Parathyroid adenoma (tissue), 2 donors: ENCODE measurements at regions not wholly inside any gene's neighbourhood (a gene's known extent, or its start where the extent isn't known, plus 50 kb on each side); places are given as distances from the start of the nearest gene placed in this dataset.

Source experiments
- H2AFZ ChIP-seq: fragments of 300-600 bp; sonication (generic); one replicate; pipeline ENCODE4 v1.7.0; 2017; ENCODE audit warnings: antibody characterized with exemption, mild to moderate bottlenecking
- H3K27ac ChIP-seq: fragments of 300-600 bp; sonication (generic); one replicate; pipeline ENCODE4 v1.7.0; 2017
- H3K27me3 ChIP-seq: fragments of 300-600 bp; sonication (generic); one replicate; pipeline ENCODE4 v1.7.0; 2017; ENCODE audit warnings: low read length; ENCODE audit not compliant: control insufficient read depth, insufficient read depth
- H3K36me3 ChIP-seq: fragments of 300-600 bp; sonication (generic); one replicate; pipeline ENCODE4 v1.7.0; 2017; ENCODE audit warnings: low read length; ENCODE audit not compliant: control insufficient read depth, insufficient read depth
- H3K4me1 ChIP-seq: fragments of 300-600 bp; sonication (generic); one replicate; pipeline ENCODE4 v1.7.0; 2017; ENCODE audit warnings: control low read depth
- H3K4me2 ChIP-seq: fragments of 300-600 bp; sonication (generic); one replicate; pipeline ENCODE4 v1.7.0; 2017; ENCODE audit warnings: low read length
- H3K4me3 ChIP-seq: fragments of 300-600 bp; sonication (generic); one replicate; pipeline ENCODE4 v1.7.0; 2017; ENCODE audit warnings: low read depth, low read length
- H3K79me2 ChIP-seq: fragments of 300-600 bp; sonication (generic); one replicate; pipeline ENCODE4 v1.7.0; 2017; ENCODE audit warnings: control low read depth
- H3K9ac ChIP-seq: fragments of 300-600 bp; sonication (generic); one replicate; pipeline ENCODE4 v1.7.0; 2017; ENCODE audit warnings: mild to moderate bottlenecking
- H3K9me3 ChIP-seq: fragments of 300-600 bp; sonication (generic); one replicate; pipeline ENCODE4 v1.7.0; 2017; ENCODE audit warnings: low read length; ENCODE audit not compliant: control insufficient read depth
- TF ChIP-seq, protein P1 (sequence below): fragments of 300-600 bp; sonication (generic); IDR thresholded peaks from one replicate; pipeline ENCODE4 v1.7.0; 2017; ENCODE audit warnings: antibody characterized with exemption, mild to moderate bottlenecking
- donor health status: primary hyperparathyroidism.

DNA sequence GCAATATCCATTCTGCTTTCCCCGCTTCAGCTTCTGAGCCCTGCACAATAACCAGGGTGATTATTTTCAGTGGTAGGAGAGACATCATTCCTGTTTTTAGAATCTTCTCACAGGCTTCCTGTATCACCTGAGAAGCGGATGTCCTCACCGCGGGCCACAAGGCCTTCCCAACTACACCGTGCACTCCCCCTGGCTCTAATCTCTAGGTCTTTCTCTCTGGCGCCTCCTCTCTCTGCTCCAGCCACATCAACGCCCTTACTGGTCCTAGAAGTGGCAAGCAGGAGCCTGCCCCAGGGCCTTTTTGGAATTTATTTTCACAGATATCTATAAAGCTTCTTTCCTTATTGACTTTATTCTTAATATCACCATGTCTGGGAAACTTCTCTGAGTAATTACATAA lies 675.2 kb upstream of the FRG1 start:
- no peaks in the 10 kb centered on the region for H3K36me3 ChIP-seq
- H3K4me2 ChIP-seq, result no peak overlapping the region
- no peaks in the 10 kb centered on the region for H3K4me1 ChIP-seq
- H3K79me2 ChIP-seq, result no peaks in the 10 kb centered on the region
- H3K4me3 ChIP-seq, result no peak overlapping the region
- H3K27me3 ChIP-seq, result no peaks in the 10 kb centered on the region
- H3K9me3 ChIP-seq, result no peaks in the 10 kb centered on the region
- TF ChIP-seq, protein P1, sequence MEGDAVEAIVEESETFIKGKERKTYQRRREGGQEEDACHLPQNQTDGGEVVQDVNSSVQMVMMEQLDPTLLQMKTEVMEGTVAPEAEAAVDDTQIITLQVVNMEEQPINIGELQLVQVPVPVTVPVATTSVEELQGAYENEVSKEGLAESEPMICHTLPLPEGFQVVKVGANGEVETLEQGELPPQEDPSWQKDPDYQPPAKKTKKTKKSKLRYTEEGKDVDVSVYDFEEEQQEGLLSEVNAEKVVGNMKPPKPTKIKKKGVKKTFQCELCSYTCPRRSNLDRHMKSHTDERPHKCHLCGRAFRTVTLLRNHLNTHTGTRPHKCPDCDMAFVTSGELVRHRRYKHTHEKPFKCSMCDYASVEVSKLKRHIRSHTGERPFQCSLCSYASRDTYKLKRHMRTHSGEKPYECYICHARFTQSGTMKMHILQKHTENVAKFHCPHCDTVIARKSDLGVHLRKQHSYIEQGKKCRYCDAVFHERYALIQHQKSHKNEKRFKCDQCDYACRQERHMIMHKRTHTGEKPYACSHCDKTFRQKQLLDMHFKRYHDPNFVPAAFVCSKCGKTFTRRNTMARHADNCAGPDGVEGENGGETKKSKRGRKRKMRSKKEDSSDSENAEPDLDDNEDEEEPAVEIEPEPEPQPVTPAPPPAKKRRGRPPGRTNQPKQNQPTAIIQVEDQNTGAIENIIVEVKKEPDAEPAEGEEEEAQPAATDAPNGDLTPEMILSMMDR, result no peak
- no peak overlapping the region for H3K27ac ChIP-seq
- H2AFZ ChIP-seq, result no peak overlapping the region
- H3K9ac ChIP-seq, result no peak overlapping the region

DNA sequence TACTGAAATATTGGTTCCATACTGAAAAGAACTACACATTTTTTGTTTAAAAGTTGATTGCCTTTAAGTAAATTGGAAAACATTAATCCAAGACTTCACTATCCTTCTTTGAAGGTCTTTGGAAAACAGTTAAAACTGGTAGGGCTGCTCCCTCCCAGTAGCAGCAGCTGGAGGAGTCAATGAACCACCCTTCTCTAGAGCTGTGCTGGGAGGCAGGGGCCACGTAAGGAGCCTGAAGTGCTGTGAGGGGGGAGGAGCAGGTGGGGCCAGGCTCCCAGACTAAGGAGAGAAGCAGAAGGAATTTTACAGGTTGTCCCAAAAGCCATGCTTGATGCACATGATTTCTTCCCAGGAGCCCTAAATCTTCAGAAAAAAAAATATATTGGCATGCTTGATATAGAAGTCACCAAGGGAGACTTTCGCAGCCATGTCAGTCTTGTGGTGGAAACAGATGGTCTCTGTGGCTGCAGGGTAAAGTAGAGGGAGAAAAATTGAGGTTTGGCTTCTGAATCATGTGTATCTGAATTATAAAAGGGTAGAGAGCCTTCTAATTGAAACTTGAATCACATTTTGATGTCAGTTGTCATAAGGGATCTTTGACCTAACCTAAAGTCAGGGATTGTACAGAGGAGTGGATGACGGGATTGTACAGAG lies 673.2 kb upstream of the FRG1 start:
- H3K9me3 ChIP-seq, result no peaks in the 10 kb centered on the region
- no peaks in the 10 kb centered on the region for H3K27me3 ChIP-seq
- H3K4me3 ChIP-seq, result no peak overlapping the region
- no peaks in the 10 kb centered on the region for H3K79me2 ChIP-seq
- TF ChIP-seq, protein P1, result no peak
- no peak overlapping the region for H3K27ac ChIP-seq
- no peak overlapping the region for H3K4me2 ChIP-seq
- no peak overlapping the region for H2AFZ ChIP-seq
- H3K4me1 ChIP-seq, result no peaks in the 10 kb centered on the region
- no peak overlapping the region for H3K9ac ChIP-seq
- H3K36me3 ChIP-seq, result no peaks in the 10 kb centered on the region

DNA sequence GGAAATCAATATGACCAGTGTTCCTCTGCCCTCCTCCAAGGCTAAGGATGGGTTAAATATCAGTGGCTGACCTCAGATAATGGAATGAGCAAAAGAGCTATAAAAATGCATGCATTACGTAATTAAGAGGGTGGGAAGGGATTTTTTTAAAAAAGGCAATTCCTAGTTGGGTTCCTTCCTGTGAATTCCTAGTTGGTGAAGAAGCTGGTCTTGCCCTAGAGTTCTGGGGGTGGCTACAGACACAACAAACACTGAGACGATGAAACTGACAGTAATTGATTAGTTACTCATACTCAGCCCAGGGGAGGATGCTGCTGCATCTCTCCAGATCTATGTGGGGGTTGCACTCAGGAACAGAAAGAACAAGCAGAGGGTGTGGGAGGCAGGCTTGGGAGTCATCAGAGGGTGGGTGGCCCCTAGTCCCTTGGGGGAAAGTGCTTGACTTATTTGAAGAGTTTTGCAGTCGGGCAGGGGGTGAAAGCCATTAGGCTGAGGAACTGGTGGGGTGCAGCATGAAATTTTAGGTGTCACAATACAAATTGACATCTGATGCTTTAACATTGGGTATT lies 662.0 kb upstream of the FRG1 start:
- no peaks in the 10 kb centered on the region for H3K36me3 ChIP-seq
- no peak overlapping the region for H3K27ac ChIP-seq
- no peak overlapping the region for H3K9ac ChIP-seq
- H3K79me2 ChIP-seq, result no peaks in the 10 kb centered on the region
- H3K4me2 ChIP-seq, result no peak overlapping the region
- H3K27me3 ChIP-seq, result no peaks in the 10 kb centered on the region
- TF ChIP-seq, protein P1, result no peak
- H2AFZ ChIP-seq, result no peak overlapping the region
- no peaks in the 10 kb centered on the region for H3K9me3 ChIP-seq
- H3K4me3 ChIP-seq, result no peak overlapping the region
- H3K4me1 ChIP-seq, result no peaks in the 10 kb centered on the region

DNA sequence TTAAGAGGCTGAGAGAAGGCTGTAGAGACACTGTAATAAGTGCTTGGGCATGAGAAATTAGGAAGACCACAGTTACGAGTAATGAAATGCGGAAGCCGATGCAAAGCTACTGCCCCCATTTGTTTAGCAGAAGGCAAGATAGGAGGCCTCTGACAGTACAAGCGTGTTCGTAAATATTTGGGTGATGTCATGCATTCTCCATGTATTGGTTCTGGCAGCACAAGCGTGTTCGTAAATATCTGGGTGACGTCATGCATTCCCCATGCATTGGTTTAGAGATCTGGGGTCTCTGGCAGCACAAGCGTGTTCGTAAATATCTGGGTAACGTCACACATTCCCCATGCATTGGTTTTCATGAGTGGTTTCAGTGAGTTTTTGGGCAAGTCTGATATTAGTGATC lies 661.5 kb upstream of the FRG1 start:
- H3K36me3 ChIP-seq, result no peaks in the 10 kb centered on the region
- H3K4me1 ChIP-seq, result no peaks in the 10 kb centered on the region
- no peaks in the 10 kb centered on the region for H3K9me3 ChIP-seq
- no peak overlapping the region for H3K4me2 ChIP-seq
- H3K27me3 ChIP-seq, result no peaks in the 10 kb centered on the region
- H2AFZ ChIP-seq, result no peak overlapping the region
- no peak overlapping the region for H3K9ac ChIP-seq
- no peak overlapping the region for H3K27ac ChIP-seq
- H3K79me2 ChIP-seq, result no peaks in the 10 kb centered on the region
- TF ChIP-seq, protein P1, result no peak
- no peak overlapping the region for H3K4me3 ChIP-seq

DNA sequence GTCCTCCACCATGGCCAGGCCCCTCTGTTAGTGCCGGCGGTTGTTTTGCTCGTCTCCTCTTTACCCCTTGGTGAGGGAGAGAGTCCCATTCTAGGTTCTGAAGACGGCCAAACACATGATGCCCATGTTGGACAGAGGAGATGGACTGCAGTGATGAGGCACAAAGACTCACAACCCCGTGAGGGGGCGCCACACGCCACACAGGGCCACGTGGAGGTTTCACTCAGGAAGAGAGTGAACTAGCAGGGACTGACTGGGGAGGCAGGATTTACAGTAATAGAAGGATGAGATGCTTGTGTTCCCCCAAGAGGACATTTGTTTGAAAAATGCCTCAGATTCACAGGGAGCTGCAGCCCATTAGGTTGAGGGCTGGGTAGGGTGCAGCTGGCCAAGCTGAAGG lies 655.3 kb upstream of the FRG1 start:
- Histone ChIP-seq H3K27me3 (no peaks in the 10 kb centered on the region), H3K36me3 (no peaks in the 10 kb centered on the region), H3K4me3 (no peak overlapping the region), H2AFZ (no peak overlapping the region), H3K27ac (no peak overlapping the region), H3K9ac (no peak overlapping the region), H3K79me2 (no peaks in the 10 kb centered on the region), H3K4me1 (no peaks in the 10 kb centered on the region), H3K4me2 (no peak overlapping the region), H3K9me3 (no peaks in the 10 kb centered on the region)
- TF ChIP-seq, protein P1, result no peak
